Dedifferentiated amniotic fluid mesenchymal stem cell (primary cell): ENCODE measurements at regions not wholly inside any gene's neighbourhood (a gene's known extent, or its start where the extent isn't known, plus 50 kb on each side); places are given as distances from the start of the nearest gene placed in this dataset.

Experiments used
- DNase-seq: peaks from one replicate; pipeline ENCODE4 v3.0.0-alpha.2; 2016; ENCODE audit errors: extremely low spot score

GRCh38 chr9:99436616-99437015 lies 214.5 kb downstream of the SEC61B start:
- no peak for DNase-seq

DNA sequence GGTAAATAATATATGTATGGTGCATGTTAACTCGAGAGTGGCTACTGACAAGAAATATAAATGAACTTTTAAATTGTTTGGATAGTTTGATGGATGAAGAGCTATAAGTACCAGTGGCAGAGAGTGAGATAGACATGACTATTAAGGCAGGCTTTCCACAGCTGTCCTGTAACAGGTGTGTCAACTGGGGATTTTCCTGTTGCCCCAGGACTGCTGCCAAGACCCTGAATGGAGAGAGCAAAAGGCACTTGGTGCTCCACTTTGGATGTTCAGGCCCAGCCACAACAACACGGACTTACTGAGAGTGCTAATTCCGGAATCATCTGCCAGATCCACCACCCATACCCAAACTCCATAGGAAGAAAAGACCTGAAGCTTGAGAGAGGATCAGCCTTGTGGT lies 215.1 kb downstream of the SEC61B start:
- DNase-seq: no peak

- DNase-seq: no peak
Observed at GRCh38 chr9:99438596-99438995, 216.5 kb downstream of the SEC61B start.

GRCh38 chr9:99441829-99442228 lies 219.7 kb downstream of the SEC61B start:
- DNase-seq: no peak

GRCh38 chr9:99445371-99445891 lies 223.3 kb downstream of the SEC61B start:
- DNase-seq: peak; percentile 59

- no peak for DNase-seq
Observed at GRCh38 chr9:99445920-99446319, 223.8 kb downstream of the SEC61B start.

DNA sequence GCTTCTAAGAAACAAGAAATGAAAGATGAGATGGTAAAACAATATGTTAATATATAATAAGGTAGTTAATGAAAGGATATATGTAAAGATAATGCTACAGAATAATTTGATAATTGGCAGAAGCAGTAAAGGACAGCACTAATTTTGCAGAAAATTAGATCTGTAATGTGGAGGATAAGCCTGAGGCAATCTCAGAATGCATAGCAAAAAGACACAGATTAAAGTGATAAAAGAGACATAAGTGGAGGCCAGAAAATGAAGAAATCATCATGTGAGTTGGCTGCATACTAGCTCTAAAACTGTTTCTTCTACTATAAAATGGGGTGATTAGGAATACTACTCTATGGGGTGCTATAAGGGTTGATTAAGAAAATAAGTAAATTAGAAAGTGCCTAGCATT lies 225.9 kb downstream of the SEC61B start:
- no peak for DNase-seq

- DNase-seq: no peak
Observed at GRCh38 chr9:99449726-99450125, 227.6 kb downstream of the SEC61B start.

- DNase-seq: no peak
Observed at GRCh38 chr9:99451112-99451606, 229.1 kb downstream of the SEC61B start.

DNA sequence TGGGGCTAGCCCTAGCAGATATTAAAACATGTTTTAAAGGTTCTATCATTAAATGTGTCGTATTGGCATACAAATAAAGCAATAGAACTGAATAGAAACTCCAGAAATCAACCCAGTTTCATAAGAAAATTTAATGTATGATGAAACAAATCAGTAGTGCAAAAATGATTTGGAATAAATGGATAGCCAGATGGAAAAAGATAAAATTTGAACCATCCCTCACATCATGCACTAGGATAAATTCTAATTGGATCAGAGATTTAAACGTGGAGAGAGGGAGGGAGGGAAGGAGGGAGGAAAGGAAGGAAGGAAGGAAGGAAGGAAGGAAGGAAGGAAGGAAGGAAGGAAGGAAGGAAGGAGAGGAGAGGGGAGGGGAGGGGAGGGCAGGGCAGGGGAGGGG lies 235.3 kb downstream of the SEC61B start:
- no peak for DNase-seq

GRCh38 chr9:99457981-99458380 lies 235.9 kb downstream of the SEC61B start:
- DNase-seq: no peak

DNA sequence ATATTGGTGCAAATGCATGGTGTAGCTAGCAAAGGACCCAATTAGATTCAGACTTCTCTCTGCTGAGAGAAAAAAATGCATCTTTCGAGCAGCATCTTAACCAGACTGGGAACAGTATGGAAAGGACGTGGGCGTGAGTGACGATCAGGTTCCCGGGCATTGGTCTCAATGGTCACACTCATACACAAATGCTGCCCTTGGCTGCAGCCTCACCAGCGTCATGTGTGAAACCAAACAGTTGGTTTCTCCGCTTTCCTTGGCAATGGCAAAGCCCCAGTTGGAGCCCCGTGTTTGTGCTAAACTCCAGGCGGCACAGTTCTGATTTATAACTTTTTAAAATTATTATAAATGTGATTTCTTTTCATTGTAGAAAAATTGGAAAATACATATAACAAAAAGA lies 237.8 kb downstream of the SEC61B start:
- DNase-seq: no peak

GRCh38 chr9:99463131-99463530 lies 241.0 kb downstream of the SEC61B start:
- DNase-seq: no peak

DNA sequence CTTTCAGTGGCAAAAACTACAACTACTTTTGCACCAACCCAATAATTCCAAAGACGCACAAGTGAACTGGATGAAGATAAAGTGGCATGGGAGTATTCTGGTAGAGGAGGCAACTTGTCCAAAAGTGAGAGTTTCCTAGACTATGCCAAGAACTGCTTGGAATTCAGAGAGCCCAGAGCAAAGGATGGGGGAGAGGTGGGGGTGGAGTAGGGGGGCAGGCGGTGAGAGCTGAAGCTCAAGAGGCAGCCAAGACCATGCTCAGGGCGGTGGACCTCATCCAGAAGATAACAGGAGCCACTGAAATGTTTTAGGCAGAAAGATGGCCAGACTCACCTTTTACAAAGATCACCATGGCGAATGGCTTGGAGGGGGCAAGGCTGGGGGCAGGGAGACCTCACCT lies 242.5 kb downstream of the SEC61B start:
- no peak for DNase-seq

GRCh38 chr9:99465231-99465907 lies 243.3 kb downstream of the SEC61B start:
- no peak for DNase-seq

DNA sequence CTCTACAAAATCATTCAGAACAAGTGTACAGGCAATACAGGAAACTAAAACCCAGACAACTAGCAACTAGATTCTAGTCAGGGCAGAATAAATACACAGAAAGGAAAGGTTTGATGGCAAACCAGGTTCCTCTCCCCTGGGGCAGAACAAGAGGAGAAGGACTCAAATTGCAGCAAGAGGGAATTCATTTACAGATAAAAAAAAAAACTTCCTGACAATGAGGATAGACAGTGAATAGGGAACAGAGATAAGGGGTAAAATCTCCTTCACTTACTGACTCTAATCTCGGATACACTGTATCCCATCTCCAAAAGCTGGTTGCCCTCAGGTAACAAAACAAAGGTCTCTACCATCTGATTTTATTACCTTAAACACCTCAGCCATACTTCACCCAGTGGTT lies 244.0 kb downstream of the SEC61B start:
- no peak for DNase-seq

GRCh38 chr9:99466781-99467180 lies 244.7 kb downstream of the SEC61B start:
- no peak for DNase-seq

DNA sequence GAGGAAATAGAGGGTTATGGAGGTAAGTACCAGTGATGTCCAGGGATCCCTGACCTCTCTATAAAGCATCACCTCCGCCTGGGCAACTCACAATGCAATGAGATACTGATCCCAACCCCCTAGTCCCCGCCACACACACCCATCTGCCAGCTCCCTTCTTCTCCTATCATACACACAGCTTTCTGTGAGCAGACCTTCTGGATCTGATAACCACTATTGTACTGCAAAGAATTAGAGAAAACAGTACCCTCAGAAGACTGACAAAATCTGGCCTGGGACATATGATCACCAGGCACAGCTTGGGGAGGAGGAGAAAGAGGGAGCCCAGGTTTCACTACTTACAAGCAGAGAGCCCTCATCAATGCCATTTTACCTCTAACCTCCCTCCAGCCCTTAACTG lies 249.0 kb downstream of the SEC61B start:
- DNase-seq: no peak

GRCh38 chr9:99472240-99472915 lies 250.3 kb downstream of the SEC61B start:
- DNase-seq: no peak

- no peak for DNase-seq
Observed at GRCh38 chr9:99472916-99473245, 250.8 kb downstream of the SEC61B start.

GRCh38 chr9:99474186-99474585 lies 252.1 kb downstream of the SEC61B start:
- peak; percentile 30 for DNase-seq

GRCh38 chr9:99475401-99476065 lies 253.5 kb downstream of the SEC61B start:
- no peak for DNase-seq

GRCh38 chr9:99478469-99479027 lies 256.5 kb downstream of the SEC61B start:
- DNase-seq: no peak
